HG03469 (cell line): ENCODE measurements at regions not wholly inside any gene's neighbourhood (a gene's known extent, or its start where the extent isn't known, plus 50 kb on each side); places are given as distances from the start of the nearest gene placed in this dataset.
"Not testable (repeated sequence)": the region's sequence is repeated elsewhere in the genome, so short reads cannot be mapped to it uniquely, and the experiment has no call there.

Experiments
- ATAC-seq: cut with Tn5 transposase; IDR thresholded peaks from one replicate; pipeline ENCODE4 v1.9.1; 2021; ENCODE audit warnings: mild to moderate bottlenecking, moderate library complexity, moderate number of reproducible peaks; ENCODE audit not compliant: unreplicated experiment

- ATAC-seq: no peak
These were observed 184.4 kb upstream of the ZNF217 start for GRCh38 chr20:53778041-53778516.

GRCh38 chr20:53777402-53777801 is 183.8 kb upstream of the ZNF217 start:
- not testable (repeated sequence) for ATAC-seq

GRCh38 chr20:53776858-53777257 is 183.2 kb upstream of the ZNF217 start:
- no peak for ATAC-seq

- no peak for ATAC-seq
These were observed 181.0 kb upstream of the ZNF217 start for GRCh38 chr20:53774461-53775203.

DNA sequence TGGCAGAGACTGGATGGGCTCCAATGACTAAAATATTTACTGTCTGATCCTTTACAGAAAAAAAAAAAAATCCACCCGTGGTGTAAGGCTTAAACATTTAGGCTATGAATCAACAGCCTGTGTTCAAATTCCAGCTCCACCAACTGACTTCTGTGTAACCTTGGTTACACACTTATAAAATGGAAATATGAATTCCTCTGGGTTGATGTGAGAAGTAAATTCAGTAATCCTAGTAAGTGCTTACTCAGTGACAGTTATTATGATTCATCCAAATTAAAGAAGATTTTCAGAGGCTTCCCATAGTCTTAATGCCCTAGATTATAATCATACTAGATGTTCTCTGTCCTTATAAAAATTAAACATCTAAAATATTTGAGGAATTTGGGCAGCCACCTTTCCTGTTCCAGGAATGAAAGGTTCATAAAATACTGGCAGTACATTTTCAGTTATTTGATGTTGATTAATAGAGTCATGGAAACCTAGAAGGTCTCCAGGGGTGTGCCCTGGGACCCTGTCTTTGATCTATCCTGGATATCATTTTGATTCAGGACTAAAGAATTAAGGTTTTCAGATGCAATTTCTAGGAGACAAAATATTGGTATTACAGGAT is 180.3 kb upstream of the ZNF217 start:
- ATAC-seq: no peak

DNA sequence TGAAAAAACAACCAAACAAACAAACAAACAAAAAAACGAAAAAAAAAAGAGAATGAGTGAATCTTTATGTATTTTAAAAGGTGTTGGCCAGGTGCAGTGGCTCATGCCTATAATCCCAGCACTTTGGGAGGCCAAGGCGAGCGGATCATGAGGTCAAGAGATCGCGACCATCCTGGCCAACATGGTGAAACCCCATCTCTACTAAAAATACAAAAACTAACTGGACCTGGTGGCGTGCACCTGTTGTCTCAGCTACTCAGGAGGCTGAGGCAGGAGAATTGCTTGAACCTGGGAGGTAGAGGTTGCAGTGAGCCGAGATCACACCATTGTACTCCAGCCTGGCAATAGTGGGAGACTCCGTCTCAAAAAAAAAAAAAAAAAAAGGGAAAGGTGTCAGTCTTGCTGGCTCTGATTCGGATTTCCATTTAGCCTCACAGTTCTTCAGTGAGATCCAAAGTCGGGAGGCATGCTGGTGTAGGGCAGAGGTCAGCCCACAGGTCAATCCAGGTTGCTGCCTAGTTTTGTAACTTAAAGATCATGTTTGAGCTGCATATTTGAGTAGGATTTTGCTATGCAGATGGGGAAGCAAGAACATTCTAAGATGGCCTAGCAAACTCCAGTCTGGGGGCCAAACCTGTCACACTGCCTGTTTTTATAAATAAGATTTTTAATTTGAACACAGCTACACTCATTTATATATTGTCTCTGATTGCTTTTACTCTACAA is 179.6 kb upstream of the ZNF217 start:
- not testable (repeated sequence) for ATAC-seq

DNA sequence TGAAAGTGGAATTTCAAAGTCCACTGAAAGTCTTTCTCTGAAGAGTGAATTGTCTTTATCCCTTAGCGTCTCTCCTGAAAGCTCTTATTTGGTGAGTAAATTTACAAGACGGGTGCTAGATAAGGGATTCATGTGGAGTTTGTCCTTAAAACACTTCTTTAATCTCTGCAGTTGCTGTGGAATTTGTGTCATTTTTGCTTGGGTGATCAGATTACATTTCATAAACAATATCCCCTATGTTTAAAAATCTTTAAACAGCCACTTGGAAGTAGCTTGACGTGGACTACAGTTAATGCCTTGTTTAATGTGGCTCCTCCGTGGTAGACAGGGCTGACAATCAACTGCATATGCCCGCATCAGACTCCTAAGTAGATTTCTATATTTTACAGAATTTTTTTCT is 175.4 kb upstream of the ZNF217 start:
- ATAC-seq: no peak

DNA sequence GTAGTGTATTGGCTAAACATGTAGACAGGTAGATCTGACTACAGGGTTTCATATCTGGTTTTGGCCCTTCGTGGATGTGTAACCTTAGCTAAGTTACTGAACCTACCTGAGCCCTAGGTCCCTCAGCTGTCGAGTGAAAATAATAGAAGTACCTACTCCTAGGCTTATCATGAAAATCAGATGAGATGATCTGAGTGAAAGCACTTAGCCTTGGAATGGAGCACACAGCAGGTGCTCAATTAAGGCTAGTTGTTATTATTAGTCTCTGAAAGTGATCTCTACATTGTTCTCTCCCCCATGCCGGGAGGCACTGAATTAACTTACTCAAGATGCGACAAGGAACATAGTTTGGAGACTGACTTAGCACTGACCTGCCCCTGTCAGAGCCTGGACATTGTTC is 174.7 kb upstream of the ZNF217 start:
- no peak for ATAC-seq

GRCh38 chr20:53767206-53767930 is 173.7 kb upstream of the ZNF217 start:
- no peak for ATAC-seq

DNA sequence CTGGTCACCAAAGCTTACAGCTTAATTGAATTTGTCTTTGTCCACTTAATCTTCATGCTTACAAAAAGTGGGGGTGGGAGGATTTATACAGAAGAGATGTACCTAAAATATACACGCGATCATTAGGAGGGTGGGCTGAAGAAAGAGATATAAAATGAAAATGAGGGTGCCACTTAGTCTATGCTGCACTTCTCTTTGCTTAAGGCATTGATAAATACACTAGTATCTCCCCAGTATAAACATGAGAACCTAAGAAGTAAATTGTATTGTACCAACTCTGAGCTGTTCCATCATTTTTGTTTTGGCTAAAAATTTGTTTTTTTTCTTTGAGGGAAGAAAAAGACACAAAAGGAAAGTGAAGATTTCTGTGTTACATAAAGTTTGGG is 170.8 kb upstream of the ZNF217 start:
- no peak for ATAC-seq

DNA sequence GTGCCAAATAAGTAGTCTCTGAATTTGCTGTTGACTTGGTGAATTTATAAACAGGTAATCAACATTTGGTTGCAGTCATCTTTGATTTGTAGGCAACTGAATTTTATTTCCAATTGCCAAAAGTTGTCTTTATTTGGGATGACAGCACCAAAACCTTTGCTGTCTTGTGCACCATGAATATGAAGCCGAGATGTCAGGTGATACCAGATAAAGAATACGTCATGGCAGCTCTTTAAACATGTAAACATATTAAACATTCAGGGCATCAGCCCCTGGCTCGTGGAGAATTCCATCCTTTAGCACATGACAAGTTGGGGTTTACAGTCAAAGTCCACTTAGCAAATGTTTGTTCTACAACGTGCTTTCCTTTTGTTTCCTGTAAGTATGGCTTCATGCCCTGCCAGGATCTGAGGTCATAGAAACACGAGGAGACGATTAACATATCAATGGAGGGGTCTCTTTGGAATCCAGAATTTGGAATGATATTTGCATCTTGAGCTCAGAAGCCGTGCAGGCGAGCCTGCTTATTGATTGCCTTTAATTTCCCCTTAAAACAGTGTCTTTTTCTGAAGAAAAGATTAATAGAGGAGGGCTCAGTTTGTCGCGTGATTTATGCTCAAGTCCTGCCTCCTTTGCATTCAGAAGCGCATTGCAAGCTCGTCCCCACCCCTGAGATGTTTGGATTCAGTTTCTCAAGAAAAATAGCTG is 170.2 kb upstream of the ZNF217 start:
- ATAC-seq: no peak

GRCh38 chr20:53762423-53762798 is 168.8 kb upstream of the ZNF217 start:
- not testable (repeated sequence) for ATAC-seq

GRCh38 chr20:53760025-53760441 is 166.4 kb upstream of the ZNF217 start:
- ATAC-seq: no peak

DNA sequence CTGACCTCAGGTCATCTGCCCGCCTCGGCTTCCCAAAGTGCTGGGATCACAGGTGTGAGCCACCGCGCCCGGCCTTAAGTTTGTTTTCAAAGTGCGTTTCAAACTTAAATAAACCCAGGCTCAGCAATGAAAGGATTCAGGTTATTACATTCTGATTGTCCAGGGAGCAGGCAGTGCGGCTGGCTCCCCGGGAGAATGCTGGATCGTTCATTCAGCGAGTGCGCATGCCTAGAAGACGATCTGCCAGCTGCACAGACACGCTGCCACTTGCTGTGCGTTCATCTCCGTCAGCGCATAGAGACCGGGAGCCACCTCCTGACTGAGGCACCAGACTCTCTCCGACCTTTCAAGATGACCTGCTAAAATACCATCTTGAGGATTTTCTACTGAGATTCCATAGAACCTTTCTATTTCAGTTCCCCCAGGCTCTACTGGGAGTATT is 163.9 kb upstream of the ZNF217 start:
- no peak for ATAC-seq

DNA sequence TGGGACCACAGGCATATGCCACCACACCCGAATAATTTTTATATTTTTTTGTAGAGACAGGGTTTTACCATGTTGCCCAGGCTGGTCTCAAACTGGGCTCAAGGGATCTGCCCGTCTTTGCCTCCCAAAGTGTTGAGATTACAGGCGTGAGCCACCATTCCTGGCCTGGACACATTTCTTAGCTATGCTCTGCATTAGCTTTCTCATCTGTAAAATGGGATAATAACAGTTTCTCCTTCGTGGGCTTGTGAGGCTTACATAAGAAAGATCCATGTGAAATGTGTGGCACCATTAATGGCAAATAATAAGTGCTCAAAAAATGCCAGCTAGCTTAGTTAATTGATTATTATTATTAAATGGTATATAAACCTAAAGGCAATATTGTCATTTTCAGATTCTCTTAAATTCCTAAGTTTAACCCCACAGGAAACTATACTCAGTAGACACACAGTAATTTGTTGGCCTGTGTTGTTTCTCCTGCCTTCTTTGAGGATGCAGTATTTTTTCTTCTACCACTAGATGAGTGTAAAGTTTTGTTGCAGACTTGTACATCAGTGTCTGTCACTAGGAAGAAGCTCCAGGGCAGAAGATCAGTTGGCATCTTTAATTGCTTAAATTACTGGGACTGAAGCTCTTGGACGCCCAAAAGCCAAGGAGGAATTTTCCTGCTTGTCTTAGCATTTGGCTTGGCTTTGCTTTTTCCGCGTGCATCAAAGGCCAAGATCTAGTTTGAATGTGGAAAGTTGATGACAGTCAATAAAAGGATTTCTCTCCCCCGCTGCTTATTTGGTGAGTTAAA is 162.3 kb upstream of the ZNF217 start:
- ATAC-seq: no peak

DNA sequence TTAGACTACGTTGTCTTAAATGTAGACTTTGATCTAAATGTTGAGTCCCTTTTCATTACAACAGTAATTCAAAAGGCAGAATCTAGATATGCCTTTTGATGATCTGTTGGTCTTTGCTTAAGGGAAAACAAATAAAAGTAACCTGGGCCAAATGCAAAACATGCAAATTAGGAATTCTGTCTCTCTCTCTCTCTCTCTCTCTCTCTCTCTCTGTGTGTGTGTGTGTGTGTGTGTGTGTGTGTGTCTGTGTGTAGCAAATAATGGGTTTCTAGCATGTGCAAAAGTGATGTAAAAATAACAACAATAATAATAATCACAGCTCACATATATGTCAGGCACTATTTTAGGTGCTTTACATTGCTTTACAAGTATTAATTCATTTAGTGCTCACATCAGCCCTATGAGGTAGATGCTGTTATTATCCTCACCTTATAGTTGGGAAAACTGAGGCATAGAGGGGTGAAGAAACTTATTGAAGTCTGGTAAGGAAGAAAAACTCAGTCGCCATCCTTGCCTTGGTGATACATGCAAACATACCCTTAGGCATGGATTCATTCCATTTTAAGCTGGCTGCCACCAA is 160.3 kb upstream of the ZNF217 start:
- ATAC-seq: no peak

DNA sequence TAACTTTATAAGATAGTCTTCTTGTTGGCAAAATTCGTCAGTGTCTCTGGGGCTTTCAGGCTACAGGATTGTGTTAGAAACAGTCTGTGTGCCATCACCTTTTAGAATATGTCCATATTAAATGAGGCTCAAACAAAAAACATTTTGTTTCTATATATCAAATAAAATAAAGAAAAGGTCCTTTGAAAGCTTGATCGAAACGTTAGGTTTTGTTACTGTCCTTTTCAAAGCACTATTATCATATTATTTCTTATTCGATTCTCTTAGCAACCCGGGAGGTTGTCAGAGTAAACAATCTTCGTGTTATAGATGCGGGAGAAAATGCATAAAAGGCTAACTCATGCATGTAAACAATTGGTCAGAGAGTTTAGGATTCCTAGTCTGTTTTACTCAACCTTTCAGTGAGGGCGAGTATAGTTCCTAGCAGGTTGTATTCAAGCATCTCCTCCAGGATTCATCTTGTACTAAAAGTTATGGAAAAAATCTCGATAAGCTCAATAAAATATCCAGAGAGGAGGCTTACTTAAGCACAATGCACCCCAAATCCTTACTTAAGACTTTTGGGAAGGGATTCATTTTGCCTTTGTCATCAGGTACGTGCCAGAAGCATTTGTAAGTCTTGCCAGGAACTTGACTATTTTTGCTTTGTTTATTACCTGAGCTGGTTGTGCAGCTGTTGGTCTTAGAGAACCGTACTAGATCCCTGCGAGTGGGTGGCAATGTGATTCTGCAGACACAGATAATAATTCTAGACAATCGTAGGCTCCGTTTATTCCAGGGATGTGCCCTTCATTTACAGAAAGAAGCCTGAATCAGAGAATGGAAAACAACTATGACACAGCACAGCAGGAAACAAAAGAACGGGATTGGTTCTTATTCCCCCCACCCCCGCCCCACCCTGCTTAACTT is 159.6 kb upstream of the ZNF217 start:
- ATAC-seq: no peak

DNA sequence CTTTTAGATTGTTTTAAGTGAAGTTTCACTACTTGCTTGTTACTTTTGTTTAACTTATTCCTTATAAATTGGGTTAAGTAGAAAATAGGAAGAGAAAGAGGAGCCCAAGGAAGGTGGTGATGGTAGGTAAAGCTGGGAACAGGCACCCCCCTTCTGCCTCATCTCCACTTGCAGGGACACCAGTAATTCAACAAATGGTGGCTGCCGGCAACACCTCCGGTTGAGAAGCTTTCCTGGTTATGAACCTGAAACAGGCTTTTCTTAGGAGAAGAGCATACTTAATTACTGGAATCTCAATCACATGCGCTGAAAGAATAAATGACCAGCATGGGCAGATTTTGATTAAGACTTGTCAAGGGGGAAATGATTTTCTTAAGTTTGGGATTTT is 158.9 kb upstream of the ZNF217 start:
- no peak for ATAC-seq
